Suprapubic skin (tissue), 4 donors: ENCODE measurements at regions not wholly inside any gene's neighbourhood (a gene's known extent, or its start where the extent isn't known, plus 50 kb on each side); places are given as distances from the start of the nearest gene placed in this dataset.
A peak's percentile ranks its signal among the peaks of the same experiment; 100 is the strongest.

Experiments
- DNase-seq, 2 donors: peaks; one replicate each; pipeline ENCODE4 v3.0.0-alpha.2; 2019; ENCODE audit warnings: low spot score in 2 of 2
- H3K27ac ChIP-seq: fragments of 200-600 bp; sonication (generic); one replicate; pipeline ENCODE4 v1.5.1; 2019
- H3K27me3 ChIP-seq: fragments of 200-600 bp; sonication (generic); one replicate; pipeline ENCODE4 v1.5.1; 2019
- H3K36me3 ChIP-seq: fragments of 200-600 bp; sonication (generic); one replicate; pipeline ENCODE4 v1.5.1; 2019
- H3K4me1 ChIP-seq: fragments of 200-600 bp; sonication (generic); one replicate; pipeline ENCODE4 v1.5.1; 2019
- H3K4me3 ChIP-seq: fragments of 200-600 bp; sonication (generic); one replicate; pipeline ENCODE4 v1.5.1; 2019; ENCODE audit warnings: mild to moderate bottlenecking
- H3K9me3 ChIP-seq: fragments of 200-600 bp; sonication (generic); one replicate; pipeline ENCODE4 v1.5.1; 2019
- CTCF ChIP-seq, 2 donors: fragments of 200-600 bp in 1 of 2; fragments of 450-650 bp in 1 of 2; sonication (generic) in 1 of 2; IDR thresholded peaks; one replicate each; pipeline ENCODE4 v1.5.1; 2016 to 2019; ENCODE audit warnings: antibody characterized with exemption in 2 of 2, mild to moderate bottlenecking in 1 of 2, moderate library complexity in 1 of 2
- EP300 ChIP-seq: sonication (generic); formaldehyde crosslinking; IDR thresholded peaks from one replicate; pipeline ENCODE4 v1.6.1; 2017; ENCODE audit warnings: antibody characterized with exemption
- POLR2A ChIP-seq, 2 donors: fragments of 450-650 bp; IDR thresholded peaks; one replicate each; pipeline ENCODE4 v1.6.1; 2017; ENCODE audit warnings: antibody characterized with exemption in 2 of 2, mild to moderate bottlenecking in 2 of 2, moderate library complexity in 2 of 2
- POLR2AphosphoS5 ChIP-seq, 3 donors: sonication (generic); formaldehyde crosslinking; IDR thresholded peaks; one replicate each; pipeline ENCODE4 v1.6.1; 2017; ENCODE audit warnings: antibody characterized with exemption in 3 of 3
- WGBS: methylation state at CpG from one replicate; pipeline ENCODE4 v1.1.5; 2018; 5-methylcytosine and 5-hydroxymethylcytosine counted together

- TF ChIP-seq POLR2AphosphoS5 (IDR thresholded peaks at IDR 0.05): peak in 1 of 3 donors; percentile 32
- no peak for TF ChIP-seq CTCF (IDR thresholded peaks at IDR 0.05)
- no peak for TF ChIP-seq POLR2A (IDR thresholded peaks at IDR 0.05)
- no peak overlapping the region for H3K4me3 ChIP-seq
- H3K27ac ChIP-seq: no peak overlapping the region
- H3K4me1 ChIP-seq: peaks cover 7% of the 10 kb centered on the region
- 33% methylated on average over 1 of the region's 1 CpG for WGBS
- H3K9me3 ChIP-seq: no peaks in the 10 kb centered on the region
- DNase-seq: no peak
- H3K27me3 ChIP-seq: no peaks in the 10 kb centered on the region
- no peaks in the 10 kb centered on the region for H3K36me3 ChIP-seq
Measured at GRCh38 chr7:116433246-116433645, 66.3 kb upstream of the CAV2 start.

GRCh38 chr7:116434820-116435341 is 64.7 kb upstream of the CAV2 start:
- Histone ChIP-seq H3K27me3 (no peaks in the 10 kb centered on the region), H3K27ac (peak overlapping the region; percentile 29), H3K4me1 (peaks cover 7% of the 10 kb centered on the region), H3K36me3 (no peaks in the 10 kb centered on the region), H3K4me3 (no peak overlapping the region), H3K9me3 (no peaks in the 10 kb centered on the region)
- 68% methylated on average over 1 of the region's 1 CpG for WGBS
- TF ChIP-seq EP300 (peak; percentile 26), CTCF (IDR thresholded peaks at IDR 0.05) (no peak)
- DNase-seq: no peak

- Histone ChIP-seq H3K27ac (no peak overlapping the region), H3K27me3 (no peaks in the 10 kb centered on the region), H3K36me3 (no peaks in the 10 kb centered on the region), H3K4me3 (no peak overlapping the region), H3K4me1 (peaks cover 7% of the 10 kb centered on the region), H3K9me3 (no peaks in the 10 kb centered on the region)
- TF ChIP-seq EP300: no peak
- no peak for TF ChIP-seq POLR2AphosphoS5 (IDR thresholded peaks at IDR 0.05)
- DNase-seq: no peak
- 90% methylated on average over 4 of the region's 5 CpGs for WGBS
Measured at GRCh38 chr7:116436305-116436826, 63.2 kb upstream of the CAV2 start.

- no peak overlapping the region for H3K27ac ChIP-seq
- no peaks in the 10 kb centered on the region for H3K9me3 ChIP-seq
- TF ChIP-seq EP300 (no peak), POLR2A (IDR thresholded peaks at IDR 0.05) (no peak), CTCF (IDR thresholded peaks at IDR 0.05) (no peak), POLR2AphosphoS5 (IDR thresholded peaks at IDR 0.05) (no peak)
- H3K36me3 ChIP-seq: no peaks in the 10 kb centered on the region
- H3K27me3 ChIP-seq: no peaks in the 10 kb centered on the region
- no peak for DNase-seq
- H3K4me1 ChIP-seq: peaks cover 22% of the 10 kb centered on the region
- H3K4me3 ChIP-seq: no peak overlapping the region
- 65% methylated on average over 2 of the region's 2 CpGs for WGBS
Measured at GRCh38 chr7:116438267-116438666, 61.3 kb upstream of the CAV2 start.

GRCh38 chr7:116439005-116439404 is 60.5 kb upstream of the CAV2 start:
- WGBS: 78% methylated on average over 1 of the region's 1 CpG
- TF ChIP-seq POLR2A (IDR thresholded peaks at IDR 0.05) (no peak), EP300 (no peak), CTCF (IDR thresholded peaks at IDR 0.05) (no peak), POLR2AphosphoS5 (IDR thresholded peaks at IDR 0.05) (no peak)

More at GRCh38 chr7:116439005-116439404, 60.5 kb upstream of the CAV2 start:
- no peaks in the 10 kb centered on the region for H3K36me3 ChIP-seq
- H3K27me3 ChIP-seq: no peaks in the 10 kb centered on the region
- H3K9me3 ChIP-seq: no peaks in the 10 kb centered on the region
- H3K4me3 ChIP-seq: no peak overlapping the region
- peaks cover 23% of the 10 kb centered on the region for H3K4me1 ChIP-seq
- no peak for DNase-seq
- H3K27ac ChIP-seq: no peak overlapping the region
